ENCODE measurements at regions not wholly inside any gene's neighbourhood (a gene's known extent, or its start where the extent isn't known, plus 50 kb on each side); places are given as distances from the start of the nearest gene placed in this dataset.

- peak; percentile 6 for DNase-seq
Observed at GRCh38 chr3:20370273-20371063, 184.5 kb upstream of the SGO1 start.

GRCh38 chr3:20361000-20361399, 175.0 kb upstream of the SGO1 start:
- no peak for DNase-seq

DNA sequence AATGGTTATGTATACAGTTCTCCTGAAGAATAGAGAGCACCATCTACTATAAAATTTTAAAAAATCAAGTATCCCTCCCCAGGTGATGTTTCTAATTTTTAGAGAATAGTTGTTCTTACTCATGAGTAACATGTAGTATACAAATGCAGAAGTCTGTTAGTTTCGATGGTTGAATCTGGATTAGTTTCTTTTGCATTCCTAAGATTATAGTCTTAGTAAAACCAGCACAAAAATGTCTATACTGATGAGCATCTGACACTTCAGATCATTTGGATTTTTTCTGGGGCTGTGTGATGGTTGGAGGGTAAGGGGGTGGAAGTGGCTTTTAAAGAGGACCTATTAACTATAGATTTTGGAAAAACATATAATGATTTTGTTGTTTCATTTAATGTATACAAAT, 167.3 kb upstream of the SGO1 start:
- DNase-seq, result no peak

DNA sequence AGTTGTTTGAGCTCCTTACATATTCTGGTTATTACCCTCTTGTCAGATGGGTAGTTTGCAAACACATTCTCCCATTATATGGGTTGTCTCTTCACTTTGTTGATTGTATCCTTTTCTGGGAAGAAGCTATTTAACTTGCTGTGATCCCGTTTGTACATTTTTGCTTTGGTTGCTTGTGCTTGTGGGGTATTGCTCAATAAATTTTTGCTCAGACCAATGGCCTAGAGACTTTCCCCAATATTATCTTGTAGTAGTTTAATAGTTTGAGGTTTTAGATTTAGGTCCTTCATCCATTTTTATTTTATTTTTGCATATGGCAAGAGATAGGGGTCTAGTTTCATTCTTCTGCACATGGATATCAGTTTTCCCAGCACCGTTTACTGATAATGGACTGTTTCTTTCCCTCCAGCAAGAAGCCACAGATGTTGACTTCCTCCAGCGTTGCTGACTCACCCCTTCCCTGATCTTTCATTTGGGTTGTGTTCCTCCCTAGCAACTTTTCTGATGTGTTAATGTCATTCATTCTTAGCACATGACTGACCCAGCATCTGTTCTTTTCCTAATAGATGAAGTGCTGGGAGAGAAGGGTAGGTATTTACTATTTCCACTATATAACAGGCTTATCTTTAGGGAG, 166.7 kb upstream of the SGO1 start:
- DNase-seq, result no peak

- no peak for DNase-seq
Observed at GRCh38 chr3:20350449-20350848, 164.4 kb upstream of the SGO1 start.

- DNase-seq, result no peak
Observed at GRCh38 chr3:20346916-20347315, 160.9 kb upstream of the SGO1 start.

GRCh38 chr3:20346369-20346768, 160.4 kb upstream of the SGO1 start:
- DNase-seq, result no peak

DNA sequence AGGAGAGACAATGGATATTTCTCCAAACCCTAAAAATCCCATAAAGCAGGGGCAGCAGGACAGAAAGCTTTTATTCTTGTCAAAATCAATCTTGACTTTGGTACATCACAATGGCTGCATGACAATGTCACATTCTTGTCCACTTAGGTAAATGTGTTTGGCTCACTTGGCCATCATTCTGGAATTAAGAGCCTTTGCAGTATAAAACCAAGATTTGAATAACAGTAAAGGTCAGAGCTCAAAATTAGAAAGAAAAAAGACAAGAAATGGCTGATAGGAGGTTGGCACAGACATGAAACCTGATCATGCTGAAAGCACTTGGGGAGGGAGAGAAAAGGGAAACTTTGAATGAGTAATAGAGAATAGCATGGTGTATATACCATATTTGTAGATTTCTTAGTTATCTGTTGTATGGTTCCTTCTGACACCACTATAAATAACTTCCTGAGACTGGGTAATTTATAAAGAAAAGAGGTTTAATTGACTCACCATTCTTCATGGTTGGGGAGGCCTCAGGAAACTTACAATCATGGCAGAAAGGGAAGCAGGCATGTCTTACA, 158.5 kb upstream of the SGO1 start:
- no peak for DNase-seq

DNA sequence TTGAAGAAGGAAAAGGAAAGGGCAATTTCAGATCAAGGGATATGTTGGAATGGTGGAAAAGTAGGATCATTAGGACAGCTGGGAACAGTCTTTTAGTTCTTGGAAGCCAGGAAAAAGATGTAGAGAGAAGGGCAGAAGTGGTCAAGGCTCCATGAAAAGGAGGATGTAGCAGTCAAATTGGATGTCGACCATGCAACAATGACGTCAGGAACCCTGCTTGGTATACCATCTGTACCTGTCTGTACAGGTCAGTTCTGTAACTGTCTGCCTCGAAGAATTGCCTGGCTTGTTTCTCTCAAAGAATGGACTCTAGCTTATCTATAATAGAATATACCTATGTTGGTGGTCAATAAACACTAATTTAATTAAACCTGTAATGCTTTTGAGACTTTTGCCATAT, 157.8 kb upstream of the SGO1 start:
- DNase-seq, result no peak

DNA sequence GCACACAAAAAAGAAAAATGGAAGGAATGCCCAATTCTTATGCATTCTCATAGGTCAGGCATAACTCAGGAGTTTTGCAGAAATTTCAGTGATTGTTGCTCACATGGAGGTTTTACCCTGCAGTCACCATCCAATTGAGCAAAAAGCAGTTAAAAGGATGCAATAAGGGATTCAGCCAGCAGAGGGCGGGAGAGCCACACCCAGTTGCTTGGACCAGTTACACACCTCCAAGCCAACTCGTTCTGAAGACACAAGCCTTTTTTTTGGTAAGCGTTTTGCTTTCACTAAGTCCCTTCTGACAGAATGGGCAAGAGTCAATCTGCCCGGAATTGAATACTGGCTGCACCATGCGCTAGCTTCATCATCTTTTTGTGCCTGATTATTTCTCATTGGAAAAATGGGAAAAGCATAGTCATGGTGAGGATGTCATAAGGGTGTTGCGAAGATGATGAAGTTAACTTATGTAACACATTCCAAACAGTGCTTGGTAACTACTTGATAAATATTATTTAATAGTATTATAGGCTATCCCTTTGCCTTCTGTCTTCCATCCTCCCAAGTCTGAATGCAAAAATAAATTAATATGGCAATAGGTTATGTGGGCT, 154.4 kb upstream of the SGO1 start:
- peak; percentile 75 for DNase-seq

DNA sequence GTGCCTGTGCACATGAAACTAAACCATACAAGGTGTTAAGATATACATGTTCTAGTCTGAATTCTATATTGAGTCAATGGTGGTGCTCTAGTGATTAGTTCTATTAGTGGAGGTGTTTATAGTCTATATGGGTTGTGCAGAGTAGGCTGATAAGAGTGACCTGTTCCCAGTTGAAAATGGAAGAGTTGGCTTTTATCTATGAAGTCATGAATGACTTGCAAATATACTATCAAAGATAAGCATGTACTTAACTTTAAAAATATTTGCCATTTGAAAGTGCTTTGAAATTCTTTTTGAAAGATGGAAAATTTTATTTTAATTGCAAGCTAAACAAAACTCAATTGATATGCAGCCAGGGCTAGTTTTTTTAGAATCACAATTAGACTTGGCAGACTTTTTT, 150.6 kb upstream of the SGO1 start:
- no peak for DNase-seq

- no peak for DNase-seq
Observed at GRCh38 chr3:20334842-20335241, 148.8 kb upstream of the SGO1 start.

DNA sequence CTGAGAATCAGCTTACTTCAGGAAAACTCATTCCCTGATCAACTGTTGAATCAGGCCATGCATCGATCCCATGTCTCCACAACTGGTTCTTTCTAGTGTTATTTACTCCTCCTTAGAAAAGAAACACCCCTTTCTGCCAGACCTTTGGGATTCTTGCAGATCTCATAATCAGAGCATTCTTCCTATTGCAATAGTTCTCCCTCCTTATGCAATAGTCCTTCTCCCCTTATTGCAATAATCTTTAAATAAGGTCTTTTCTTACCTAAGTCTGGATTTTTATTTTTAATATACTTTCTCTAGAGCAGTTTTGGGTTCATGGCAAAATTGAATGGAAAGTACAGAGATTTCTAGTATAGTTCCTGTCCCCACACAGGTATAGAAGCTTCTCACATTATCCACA, 141.9 kb upstream of the SGO1 start:
- no peak for DNase-seq

DNA sequence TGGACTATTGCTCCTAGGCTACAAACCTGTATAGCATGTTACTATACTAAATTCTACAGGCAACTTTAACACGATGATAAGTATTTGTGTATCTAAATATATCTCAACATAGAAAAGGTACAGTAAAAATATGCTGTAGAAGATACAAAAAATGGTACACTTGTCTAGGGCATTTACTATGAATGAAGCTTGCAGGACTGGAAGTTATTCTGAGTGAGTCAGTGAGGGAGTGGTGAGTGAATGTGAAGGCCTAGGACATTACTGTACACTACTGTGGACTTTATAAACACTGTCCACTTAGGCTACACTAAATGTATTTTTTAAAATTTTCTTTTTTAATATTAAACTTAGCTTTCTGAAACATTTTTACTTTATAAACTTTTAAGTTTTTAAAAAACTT, 140.5 kb upstream of the SGO1 start:
- no peak for DNase-seq

DNA sequence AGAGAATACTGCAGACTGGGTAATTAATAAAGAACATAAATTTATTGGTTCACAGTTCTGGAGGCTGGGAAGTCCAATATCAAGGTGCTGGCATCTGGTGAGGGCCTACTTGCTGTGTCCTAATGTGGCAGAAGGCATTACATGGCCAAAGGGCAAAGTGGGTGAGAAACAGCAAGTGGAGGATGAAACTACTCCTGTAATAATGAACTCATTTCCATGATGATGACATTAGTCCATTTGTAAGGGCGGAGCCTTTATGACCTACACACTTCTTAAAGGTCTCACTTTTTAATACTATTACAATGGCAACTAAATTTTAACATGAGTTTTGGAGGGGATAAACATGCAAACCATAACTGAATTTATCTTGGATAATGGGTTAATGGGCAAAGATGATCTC, 139.6 kb upstream of the SGO1 start:
- DNase-seq, result no peak

GRCh38 chr3:20324664-20325478, 138.9 kb upstream of the SGO1 start:
- peak; percentile 50 for DNase-seq

GRCh38 chr3:20323307-20323927, 137.4 kb upstream of the SGO1 start:
- DNase-seq, result no peak

GRCh38 chr3:20322085-20322484, 136.1 kb upstream of the SGO1 start:
- DNase-seq, result no peak

DNA sequence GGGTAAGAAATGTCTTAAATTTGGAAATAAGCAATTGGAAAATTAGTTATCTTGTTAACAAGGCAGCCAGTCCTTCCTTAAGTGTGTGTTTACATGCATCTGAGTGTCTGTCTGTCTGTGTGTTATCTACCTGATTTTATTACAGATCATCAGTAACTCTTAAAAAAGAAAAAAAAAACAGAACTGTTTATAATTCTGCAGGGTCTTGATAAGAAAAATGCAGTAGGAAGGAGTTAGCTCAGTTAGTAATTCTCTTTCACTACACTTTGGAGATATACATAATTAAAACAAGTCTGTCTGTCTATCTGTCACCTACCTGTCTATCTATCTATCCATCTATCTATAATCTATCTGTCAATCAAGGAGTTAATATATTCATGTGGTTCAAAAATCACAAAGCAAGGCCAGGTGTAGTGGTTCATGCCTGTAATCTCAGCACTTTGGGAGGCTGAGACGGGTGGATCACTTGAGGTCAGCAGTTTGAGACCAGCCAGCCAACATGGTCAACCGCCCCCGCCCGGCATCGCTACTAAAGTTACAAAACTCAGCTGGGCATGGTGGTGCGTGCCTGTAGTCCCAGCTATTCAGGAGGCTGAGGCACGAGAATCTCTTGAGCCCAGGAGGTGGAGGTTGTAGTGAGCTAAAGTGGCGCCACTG, 135.5 kb upstream of the SGO1 start:
- DNase-seq, result no peak

- no peak for DNase-seq
Observed at GRCh38 chr3:20320489-20320888, 134.5 kb upstream of the SGO1 start.

DNA sequence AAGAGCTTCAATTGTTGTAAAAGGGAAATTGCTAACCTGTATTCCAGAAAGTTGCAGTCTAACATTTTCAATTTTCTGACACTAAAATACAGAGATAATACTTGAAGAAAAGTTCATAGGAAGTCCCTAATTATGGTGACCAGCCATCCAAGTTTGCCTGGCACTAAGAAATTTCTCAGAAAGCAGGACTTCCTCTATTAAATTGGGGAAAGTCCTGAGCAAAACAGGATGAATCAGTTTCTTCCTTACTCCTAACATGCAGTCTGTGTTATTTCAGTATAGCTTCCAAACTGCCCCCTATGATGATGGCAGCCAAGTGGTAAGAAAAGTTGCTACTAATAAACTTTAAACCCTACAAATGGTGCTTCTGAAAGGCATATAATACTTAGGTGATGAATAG, 133.5 kb upstream of the SGO1 start:
- no peak for DNase-seq

DNA sequence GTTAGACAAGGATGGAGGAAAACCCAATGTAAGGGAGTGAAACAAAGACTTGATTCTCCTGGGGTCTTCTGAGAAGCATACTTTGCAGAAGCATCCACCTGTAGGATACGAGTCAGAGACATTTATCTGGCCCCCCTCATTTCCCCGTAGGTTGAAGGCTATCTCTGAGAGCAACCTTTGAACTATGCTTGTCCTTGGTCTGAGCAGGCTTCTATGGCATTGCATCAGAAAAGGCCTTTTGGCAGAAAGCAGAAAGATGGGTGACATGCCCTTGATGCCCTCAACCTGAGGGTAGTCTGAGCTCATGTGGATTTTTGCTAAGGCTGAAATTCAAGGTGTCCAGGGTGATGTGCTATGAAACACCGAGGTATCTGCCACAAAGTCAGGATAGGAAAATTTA, 131.6 kb upstream of the SGO1 start:
- DNase-seq, result no peak
